IMR-90 (cell line): ENCODE measurements at regions not wholly inside any gene's neighbourhood (a gene's known extent, or its start where the extent isn't known, plus 50 kb on each side); places are given as distances from the start of the nearest gene placed in this dataset.

Experiments used
- ATAC-seq: fragments of 200-7000 bp; cut with Tn5 transposase; 2 replicates; pipeline ENCODE4 v1.9.1; 2020; ENCODE audit warnings: low read depth, mild to moderate bottlenecking, moderate library complexity
- BruUV-seq: library from RNA; stranded (reverse); fragments of 400-500 nt; replicated peaks from 2 replicates; lab custom pipeline; 2021; lab: Mats Ljungman, UMichigan
- CTCF ChIA-PET: fragments of 300-600 bp; formaldehyde crosslinking; extraction: SDS; loops from one replicate; lab custom pipeline; 2021; ENCODE audit warnings: antibody characterized with exemption; lab: Yijun Ruan, JAX
- POLR2A ChIA-PET: fragments of 300-600 bp; sonication (Branson Sonifier 250); formaldehyde crosslinking; loops from one replicate; lab custom pipeline; 2022; ENCODE audit warnings: antibody characterized with exemption; ENCODE audit not compliant: unreplicated experiment; lab: Charles Lee
- DNase-seq: peaks from one replicate; pipeline ENCODE4 v3.0.0; 2013
- H2AFZ ChIP-seq: replicated peaks from 2 replicates; pipeline ENCODE3; 2013; ENCODE audit warnings: low read length, mild to moderate bottlenecking; ENCODE audit not compliant: poor library complexity
- H2AK5ac ChIP-seq: 2 replicates; pipeline ENCODE4 v1.6.1; 2013; ENCODE audit warnings: low read depth, low read length, inconsistent platforms
- H2AK9ac ChIP-seq: replicated peaks from 2 replicates; pipeline ENCODE3; 2013; ENCODE audit warnings: mild to moderate bottlenecking, low read depth, low read length, moderate library complexity; ENCODE audit not compliant: poor library complexity
- H2BK120ac ChIP-seq: 2 replicates; pipeline ENCODE4 v1.6.1; 2013; ENCODE audit warnings: low read depth, low read length, inconsistent platforms
- H2BK15ac ChIP-seq: 3 replicates; pipeline ENCODE4 v1.6.1; 2013; ENCODE audit warnings: low read depth, low read length, inconsistent platforms
- H2BK20ac ChIP-seq: 2 replicates; pipeline ENCODE4 v1.6.1; 2013; ENCODE audit warnings: low read depth, mild to moderate bottlenecking, inconsistent platforms, low read length, moderate library complexity
- H2BK5ac ChIP-seq: 2 replicates; pipeline ENCODE4 v1.6.1; 2013; ENCODE audit warnings: mild to moderate bottlenecking, low read depth, low read length, inconsistent platforms; ENCODE audit not compliant: poor library complexity, severe bottlenecking
- H3K14ac ChIP-seq: replicated peaks from 2 replicates; pipeline ENCODE4 v1.6.1; 2013; ENCODE audit warnings: low read depth, low read length, inconsistent platforms
- H3K18ac ChIP-seq: 2 replicates; pipeline ENCODE4 v1.6.1; 2013; ENCODE audit warnings: low read depth, low read length, control low read depth
- H3K23ac ChIP-seq: 2 replicates; pipeline ENCODE4 v1.6.1; 2013; ENCODE audit warnings: low read depth, low read length, inconsistent platforms
- H3K27ac ChIP-seq: 2 replicates; pipeline ENCODE4 v1.5.1; 2013; ENCODE audit warnings: mild to moderate bottlenecking, control low read depth, low read length; ENCODE audit not compliant: insufficient read depth
- H3K27me3 ChIP-seq: 2 replicates; pipeline ENCODE4 v1.6.1; 2013; ENCODE audit warnings: low read length; ENCODE audit not compliant: control insufficient read depth, insufficient read depth
- H3K36me3 ChIP-seq: 2 replicates; pipeline ENCODE4 v1.6.1; 2013; ENCODE audit warnings: low read length, mixed read lengths; ENCODE audit not compliant: control insufficient read depth, insufficient read depth
- H3K4ac ChIP-seq: 2 replicates; pipeline ENCODE4 v1.6.1; 2013; ENCODE audit warnings: low read depth, low read length, inconsistent platforms
- H3K4me1 ChIP-seq: 2 replicates; pipeline ENCODE4 v1.6.1; 2013; ENCODE audit warnings: low read length, mixed read lengths; ENCODE audit not compliant: control insufficient read depth, insufficient read depth
- H3K4me2 ChIP-seq: 2 replicates; pipeline ENCODE4 v1.6.1; 2013; ENCODE audit warnings: low read depth, mild to moderate bottlenecking, control low read depth, low read length, moderate library complexity
- H3K4me3 ChIP-seq: 2 replicates; pipeline ENCODE4 v1.5.1; 2013; ENCODE audit warnings: low read depth, mild to moderate bottlenecking, control low read depth, low read length, moderate library complexity; ENCODE audit not compliant: insufficient read depth
- H3K56ac ChIP-seq: 2 replicates; pipeline ENCODE4 v1.6.1; 2013; ENCODE audit warnings: low read length, inconsistent platforms; ENCODE audit not compliant: insufficient read depth; ENCODE audit errors: extremely low read depth
- H3K79me1 ChIP-seq, 2 experiments: 2 replicates each; pipeline ENCODE4 v1.6.1; 2013; ENCODE audit warnings: low read length in 2 of 2, inconsistent platforms in 1 of 2, low read depth in 1 of 2
- H3K9ac ChIP-seq: 2 replicates; pipeline ENCODE4 v1.6.1; 2013; ENCODE audit warnings: low read depth, low read length, control low read depth
- H3K9me1 ChIP-seq: 2 replicates; pipeline ENCODE4 v1.6.1; 2013; ENCODE audit warnings: low read length, inconsistent platforms; ENCODE audit not compliant: insufficient read depth
- H3K9me3 ChIP-seq: 2 replicates; pipeline ENCODE4 v1.6.1; 2013; ENCODE audit warnings: low read length; ENCODE audit not compliant: control insufficient read depth, insufficient read depth
- H4K20me1 ChIP-seq: 2 replicates; pipeline ENCODE4 v1.6.1; 2013; ENCODE audit warnings: low read length, inconsistent platforms; ENCODE audit not compliant: insufficient read depth
- H4K5ac ChIP-seq: 2 replicates; pipeline ENCODE4 v1.6.1; 2013; ENCODE audit warnings: mild to moderate bottlenecking, low read depth, low read length, control low read depth
- H4K8ac ChIP-seq, 2 experiments: 2 replicates each; pipeline ENCODE4 v1.6.1; 2013; ENCODE audit warnings: low read depth in 2 of 2, low read length in 2 of 2, control low read depth in 1 of 2, inconsistent platforms in 1 of 2
- H4K91ac ChIP-seq: 2 replicates; pipeline ENCODE4 v1.6.1; 2013; ENCODE audit warnings: low read depth, low read length, inconsistent platforms; ENCODE audit not compliant: insufficient read depth
- CTCF ChIP-seq: conservative IDR thresholded peaks from 2 replicates; pipeline ENCODE4 v1.5.1; 2012; ENCODE audit warnings: mild to moderate bottlenecking, low read depth, low read length, improper control_type of control experiment
- MAFK ChIP-seq: IDR thresholded peaks from 2 replicates; pipeline ENCODE4 v1.6.1; 2012; ENCODE audit warnings: low read depth, low read length, improper control_type of control experiment
- POLR2A ChIP-seq: IDR thresholded peaks from 2 replicates; pipeline ENCODE4 v1.6.1; 2012; ENCODE audit warnings: mild to moderate bottlenecking, low read depth, low read length
- RAD21 ChIP-seq: IDR thresholded peaks from 2 replicates; pipeline ENCODE4 v1.6.1; 2012; ENCODE audit warnings: low read length, improper control_type of control experiment
- SMC3 ChIP-seq: fragments of 150-350 bp; IDR thresholded peaks from 2 replicates; pipeline ENCODE4 v1.6.1; 2016; ENCODE audit warnings: low read depth, mild to moderate bottlenecking, antibody characterized with exemption, low read length, moderate library complexity
- WGBS, 2 experiments: methylation state at CpG; one replicate each; pipeline versions ENCODE4 v1.1.5 to v1.1.7; 2013; ENCODE audit warnings: missing lambda C conversion rate in 2 of 2; ENCODE audit not compliant: insufficient read length in 1 of 2; ENCODE audit errors: extremely low coverage in 2 of 2; 5-methylcytosine and 5-hydroxymethylcytosine counted together
- dilution Hi-C: fragments of 300-500 bp; cut with HindIII; formaldehyde crosslinking; loops from one replicate; pipeline ENCODE4 v1.14.3; 2018; ENCODE audit warnings: low sequenced_read_pairs; ENCODE audit not compliant: unreplicated experiment
- in situ Hi-C: fragments of 300-500 bp; cut with MboI; formaldehyde crosslinking; loops from 3 replicates; pipeline ENCODE4 v1.14.3; 2019; ENCODE audit warnings: low sequenced_read_pairs, inconsistent platforms, mixed read lengths
- intact Hi-C: fragments of 100-400 bp; cut with micrococcal nuclease; formaldehyde crosslinking; loops from 2 replicates; pipeline ENCODE4 v1.10.0; 2022

GRCh38 chr4:53804719-53805118 is 213.4 kb upstream of the LNX1 start:
- H3K27ac ChIP-seq, result no peak overlapping the region
- no peak overlapping the region for H3K9ac ChIP-seq
- BruUV-seq, result no TSS peak
- WGBS, 2 experiments, result no CpG with 5 or more reads among the region's 2 CpGs
- H2BK5ac ChIP-seq, result no peak overlapping the region
- no peak overlapping the region for H3K4me2 ChIP-seq
- TF ChIP-seq SMC3, result peak; percentile 35; the same call in 1 of the 2 replicates
- TF ChIP-seq RAD21, result peak; percentile 42
- TF ChIP-seq POLR2A, result no peak
- TF ChIP-seq CTCF, result peak; percentile 36
- no peak for TF ChIP-seq MAFK
- ATAC-seq, result no peak
- no peak overlapping the region for H3K18ac ChIP-seq
- no peak overlapping the region for H3K23ac ChIP-seq
- H2BK120ac ChIP-seq, result peak overlapping the region; percentile 36; the same call in 1 of the 2 replicates
- H3K14ac ChIP-seq, result no peak overlapping the region
- H4K8ac ChIP-seq, result no peak overlapping the region
- ChIA-PET CTCF (interaction anchor here (0.6 to 1.2 kb wide), 5 partner anchors 9 to 670 kb away, joined by 3 to 5 read pairs (median 3); no protein-coding TSS in a partner anchor), POLR2A (no interaction called here)
- H2BK20ac ChIP-seq, result peak overlapping the region; percentile 14; the same call in 1 of the 2 replicates
- no peaks in the 10 kb centered on the region for H3K9me1 ChIP-seq
- H2AFZ ChIP-seq, result no peak overlapping the region
- no peak overlapping the region for H2AK5ac ChIP-seq
- no peak overlapping the region for H3K56ac ChIP-seq
- H3K9me3 ChIP-seq, result no peaks in the 10 kb centered on the region; the same call in 1 of the 2 replicates
- no peak overlapping the region for H3K4ac ChIP-seq
- H4K20me1 ChIP-seq, result no peaks in the 10 kb centered on the region
- no peaks in the 10 kb centered on the region for H3K79me1 ChIP-seq
- H3K4me3 ChIP-seq, result no peak overlapping the region
- peak overlapping the region; percentile 57 for H2AK9ac ChIP-seq
- H4K5ac ChIP-seq, result no peak overlapping the region; the same call in 1 of the 2 replicates
- H4K91ac ChIP-seq, result no peak overlapping the region
- no peaks in the 10 kb centered on the region for H3K27me3 ChIP-seq
- peak overlapping the region; percentile 46; the same call in 1 of the 3 replicates for H2BK15ac ChIP-seq
- H3K4me1 ChIP-seq, result no peaks in the 10 kb centered on the region; the same call in 1 of the 2 replicates
- H3K36me3 ChIP-seq, result no peaks in the 10 kb centered on the region
- DNase-seq, result no peak
- in situ Hi-C loops (no loop called here), intact Hi-C loops (no loop called here), dilution Hi-C loops (no loop called here)
